Thoracic aorta (tissue), 2 donors: ENCODE measurements at regions not wholly inside any gene's neighbourhood (a gene's known extent, or its start where the extent isn't known, plus 50 kb on each side); places are given as distances from the start of the nearest gene placed in this dataset.
"Not testable (repeated sequence)": the region's sequence is repeated elsewhere in the genome, so short reads cannot be mapped to it uniquely, and the experiment has no call there.

ENCODE experiments used
- ATAC-seq: fragments of 150-250 bp; one replicate; pipeline ENCODE4 v1.8.0; 2017; ENCODE audit warnings: low read depth; ENCODE audit not compliant: insufficient number of reproducible peaks, low FRiP score
- DNase-seq: peaks from one replicate; pipeline ENCODE4 v3.0.0-alpha.2; 2020; ENCODE audit warnings: low spot score
- H3K27ac ChIP-seq, 2 donors: fragments of 200-600 bp; sonication (generic); 1 replicate in 1 of 2; 2 replicates in 1 of 2; pipeline ENCODE4 v1.5.1; 2016; ENCODE audit warnings: mild to moderate bottlenecking in 2 of 2, moderate library complexity in 2 of 2
- H3K27me3 ChIP-seq: fragments of 200-600 bp; sonication (generic); replicated peaks from 2 replicates; pipeline ENCODE4 v1.6.0; 2016; ENCODE audit warnings: mild to moderate bottlenecking; ENCODE audit not compliant: insufficient read depth
- H3K36me3 ChIP-seq: fragments of 200-600 bp; sonication (generic); one replicate; pipeline ENCODE4 v1.5.1; 2016
- H3K4me1 ChIP-seq, 2 donors: fragments of 200-600 bp; sonication (generic); 1 replicate in 1 of 2; 2 replicates in 1 of 2; pipeline versions ENCODE4 v1.5.1 to v1.6.0; 2016; ENCODE audit warnings: low read depth in 2 of 2, mild to moderate bottlenecking in 1 of 2; ENCODE audit not compliant: control insufficient read depth in 1 of 2
- H3K4me3 ChIP-seq: fragments of 200-600 bp; sonication (generic); 2 replicates; pipeline ENCODE4 v1.5.1; 2016; ENCODE audit warnings: mild to moderate bottlenecking
- H3K9me3 ChIP-seq: fragments of 200-600 bp; sonication (generic); 2 replicates; pipeline ENCODE4 v1.5.1; 2016
- CTCF ChIP-seq: fragments of 200-600 bp; sonication (generic); IDR thresholded peaks from one replicate; pipeline ENCODE4 v1.5.1; 2019; ENCODE audit warnings: antibody characterized with exemption

- Histone ChIP-seq H3K27ac (no peak overlapping the region), H3K4me1 (no peaks in the 10 kb centered on the region), H3K27me3 (no peaks in the 10 kb centered on the region), H3K9me3 (no peaks in the 10 kb centered on the region), H3K4me3 (no peak overlapping the region), H3K36me3 (no peaks in the 10 kb centered on the region)
- DNase-seq (no peak), ATAC-seq (no peak)
- TF ChIP-seq CTCF = no peak
These were observed 399.8 kb downstream of the ADCYAP1 start for GRCh38 chr18:1304392-1304992.

GRCh38 chr18:1306641-1307040, 402.0 kb downstream of the ADCYAP1 start:
- H3K4me1 ChIP-seq = no peaks in the 10 kb centered on the region
- no peak for TF ChIP-seq CTCF
- no peaks in the 10 kb centered on the region for H3K27me3 ChIP-seq
- H3K9me3 ChIP-seq = no peaks in the 10 kb centered on the region
- DNase-seq (no peak), ATAC-seq (no peak)
- H3K36me3 ChIP-seq = no peaks in the 10 kb centered on the region
- no peak overlapping the region for H3K4me3 ChIP-seq
- H3K27ac ChIP-seq = no peak overlapping the region

GRCh38 chr18:1308686-1309085, 404.0 kb downstream of the ADCYAP1 start:
- ATAC-seq (no peak), DNase-seq (no peak)
- no peaks in the 10 kb centered on the region for H3K9me3 ChIP-seq
- TF ChIP-seq CTCF = no peak
- H3K27ac ChIP-seq = no peak overlapping the region
- H3K4me3 ChIP-seq = no peak overlapping the region
- H3K27me3 ChIP-seq = no peaks in the 10 kb centered on the region
- H3K36me3 ChIP-seq = no peaks in the 10 kb centered on the region
- no peaks in the 10 kb centered on the region for H3K4me1 ChIP-seq

GRCh38 chr18:1311376-1311775, 406.7 kb downstream of the ADCYAP1 start:
- Histone ChIP-seq H3K27me3 (no peaks in the 10 kb centered on the region), H3K4me1 (no peaks in the 10 kb centered on the region), H3K9me3 (no peaks in the 10 kb centered on the region), H3K4me3 (no peak overlapping the region), H3K27ac (no peak overlapping the region), H3K36me3 (no peaks in the 10 kb centered on the region)
- no peak for ATAC-seq
- DNase-seq = no peak
- TF ChIP-seq CTCF = no peak

GRCh38 chr18:1335345-1335744, 430.7 kb downstream of the ADCYAP1 start:
- not testable (repeated sequence) for H3K36me3 ChIP-seq, ATAC-seq, H3K27me3 ChIP-seq, H3K4me3 ChIP-seq, H3K27ac ChIP-seq, H3K9me3 ChIP-seq, H3K4me1 ChIP-seq, DNase-seq

- Histone ChIP-seq H3K4me3 (no peak overlapping the region), H3K27ac (no peak overlapping the region), H3K36me3 (no peaks in the 10 kb centered on the region), H3K27me3 (no peaks in the 10 kb centered on the region), H3K9me3 (no peaks in the 10 kb centered on the region), H3K4me1 (no peaks in the 10 kb centered on the region)
- DNase-seq = no peak
- TF ChIP-seq CTCF = no peak
- ATAC-seq = no peak
These were observed 446.3 kb downstream of the ADCYAP1 start for GRCh38 chr18:1350931-1351450.
